ENCODE measurements at regions not wholly inside any gene's neighbourhood (a gene's known extent, or its start where the extent isn't known, plus 50 kb on each side); places are given as distances from the start of the nearest gene placed in this dataset.
"Not testable (repeated sequence)": the region's sequence is repeated elsewhere in the genome, so short reads cannot be mapped to it uniquely, and the experiment has no call there.

DNA sequence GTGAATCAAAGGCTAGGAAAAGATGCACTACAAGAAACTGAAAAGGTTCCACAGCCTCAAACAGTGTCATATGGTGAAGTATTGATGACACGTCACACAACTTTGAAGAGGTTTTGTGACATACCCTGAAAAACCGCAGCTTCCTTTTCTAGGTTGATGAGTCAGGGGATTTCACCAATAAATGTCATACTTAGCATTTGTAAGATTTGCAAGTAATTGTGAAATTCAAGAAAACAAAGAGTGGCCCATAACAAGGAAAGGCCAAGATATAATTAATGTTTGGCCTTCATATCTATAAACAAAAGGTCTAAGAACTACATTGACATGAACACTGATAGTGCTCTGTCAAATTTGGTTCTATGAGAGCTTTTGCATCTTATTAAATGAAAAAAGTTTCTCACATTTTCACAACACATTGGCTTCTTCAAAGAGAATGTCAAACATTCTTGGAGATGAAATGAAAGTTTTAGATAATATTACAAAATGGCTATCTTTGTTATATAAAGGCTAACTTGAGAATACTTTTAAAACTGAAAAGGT lies 62.0 kb upstream of the NAMPT start:
- intact Hi-C loops (cut with DNase I; ENCODE audit: low total_unique reads), result loop anchor here (2.0 kb wide), 1 partner anchor 32 kb away; no protein-coding TSS in a partner anchor
- H3K4me3 ChIP-seq (ENCODE audit: low read depth, poor library complexity, severe bottlenecking), result no peak overlapping the region
- peak in 1 of 2 donors; percentile 29 for DNase-seq (ENCODE audit: low spot score in 2 of 2)
- WGBS, 2 donors, result 55 to 66% methylated on average over 2 of the region's 2 CpGs
- no peak for TF ChIP-seq POLR2A (IDR thresholded peaks at IDR 0.05)
- TF ChIP-seq, protein P1, sequence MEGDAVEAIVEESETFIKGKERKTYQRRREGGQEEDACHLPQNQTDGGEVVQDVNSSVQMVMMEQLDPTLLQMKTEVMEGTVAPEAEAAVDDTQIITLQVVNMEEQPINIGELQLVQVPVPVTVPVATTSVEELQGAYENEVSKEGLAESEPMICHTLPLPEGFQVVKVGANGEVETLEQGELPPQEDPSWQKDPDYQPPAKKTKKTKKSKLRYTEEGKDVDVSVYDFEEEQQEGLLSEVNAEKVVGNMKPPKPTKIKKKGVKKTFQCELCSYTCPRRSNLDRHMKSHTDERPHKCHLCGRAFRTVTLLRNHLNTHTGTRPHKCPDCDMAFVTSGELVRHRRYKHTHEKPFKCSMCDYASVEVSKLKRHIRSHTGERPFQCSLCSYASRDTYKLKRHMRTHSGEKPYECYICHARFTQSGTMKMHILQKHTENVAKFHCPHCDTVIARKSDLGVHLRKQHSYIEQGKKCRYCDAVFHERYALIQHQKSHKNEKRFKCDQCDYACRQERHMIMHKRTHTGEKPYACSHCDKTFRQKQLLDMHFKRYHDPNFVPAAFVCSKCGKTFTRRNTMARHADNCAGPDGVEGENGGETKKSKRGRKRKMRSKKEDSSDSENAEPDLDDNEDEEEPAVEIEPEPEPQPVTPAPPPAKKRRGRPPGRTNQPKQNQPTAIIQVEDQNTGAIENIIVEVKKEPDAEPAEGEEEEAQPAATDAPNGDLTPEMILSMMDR (IDR thresholded peaks at IDR 0.05), result no peak

DNA sequence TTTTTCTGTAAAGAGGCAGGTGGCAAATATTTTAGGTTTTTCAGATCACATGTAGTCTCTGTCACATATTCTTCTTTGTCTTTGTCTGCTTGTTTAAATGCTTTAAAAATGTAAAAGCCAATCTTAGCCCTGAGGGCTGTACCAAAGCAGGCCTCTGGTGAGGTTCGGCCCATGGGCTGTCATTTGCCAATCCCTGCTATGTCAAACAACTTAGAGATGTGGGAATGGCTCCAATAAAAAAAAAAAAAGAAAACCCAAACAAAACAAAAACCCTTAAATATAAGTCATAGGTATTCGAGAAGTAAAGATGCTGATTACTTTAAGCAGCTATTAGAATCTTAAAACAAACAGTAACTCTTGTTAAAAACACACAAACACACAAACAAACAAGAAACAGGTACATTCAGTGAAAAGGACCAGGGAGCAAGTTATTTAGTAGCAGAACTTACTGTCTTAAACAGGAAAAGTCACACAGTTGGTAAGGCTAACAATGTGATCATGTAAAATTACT lies 61.4 kb upstream of the NAMPT start:
- no peak overlapping the region for H3K4me3 ChIP-seq (ENCODE audit: low read depth, poor library complexity, severe bottlenecking)
- intact Hi-C loops (cut with DNase I; ENCODE audit: low total_unique reads), result loop anchor here (2.0 kb wide), 1 partner anchor 31 kb away; no protein-coding TSS in a partner anchor
- WGBS, 2 donors, result 67 to 73% methylated on average over 2 of the region's 2 CpGs

GRCh38 chr7:106345421-106346166 lies 60.8 kb upstream of the NAMPT start:
- intact Hi-C loops (cut with DNase I; ENCODE audit: low total_unique reads), result loop anchor here (2.0 kb wide), 1 partner anchor 31 kb away; no protein-coding TSS in a partner anchor
- TF ChIP-seq, protein P1 (IDR thresholded peaks at IDR 0.05), result no peak
- no peak for TF ChIP-seq POLR2A (IDR thresholded peaks at IDR 0.05)
- WGBS, 2 donors, result 71 to 74% methylated on average over 2 of the region's 2 CpGs
- H3K4me3 ChIP-seq (ENCODE audit: low read depth, poor library complexity, severe bottlenecking), result no peak overlapping the region
- DNase-seq (ENCODE audit: low spot score in 2 of 2), result no peak

More for the DNA sequence above, 61.4 kb upstream of the NAMPT start:
- no peak for DNase-seq (ENCODE audit: low spot score in 2 of 2)
- TF ChIP-seq, protein P1 (IDR thresholded peaks at IDR 0.05), result no peak
- TF ChIP-seq POLR2A (IDR thresholded peaks at IDR 0.05), result no peak

DNA sequence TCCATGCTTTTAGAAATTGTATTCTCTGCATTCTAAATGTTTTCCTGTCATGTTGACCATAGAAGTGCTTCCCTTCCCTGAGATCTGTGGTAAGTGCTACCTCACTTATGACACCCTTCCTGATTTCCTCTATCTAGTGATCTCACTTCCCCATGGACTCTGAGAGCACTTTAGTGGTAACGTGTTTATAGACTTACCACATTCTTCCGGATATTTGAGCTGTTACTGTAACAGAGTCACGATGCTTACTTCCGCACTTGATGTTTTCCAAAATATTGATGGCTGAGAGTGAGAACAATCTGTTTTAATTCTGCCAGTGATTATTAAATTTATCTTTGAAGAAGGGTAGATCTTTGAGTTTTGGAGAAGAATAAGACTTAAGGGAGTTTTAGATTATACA lies 60.1 kb upstream of the NAMPT start:
- no peak for TF ChIP-seq POLR2A (IDR thresholded peaks at IDR 0.05)
- TF ChIP-seq, protein P1 (IDR thresholded peaks at IDR 0.05), result no peak
- H3K4me3 ChIP-seq (ENCODE audit: low read depth, poor library complexity, severe bottlenecking), result no peak overlapping the region
- intact Hi-C loops (cut with DNase I; ENCODE audit: low total_unique reads), result no loop called here
- WGBS, 2 donors, result 89 to 90% methylated on average over 4 of the region's 4 CpGs
- no peak for DNase-seq (ENCODE audit: low spot score in 2 of 2)

GRCh38 chr7:106344211-106344610 lies 59.4 kb upstream of the NAMPT start:
- intact Hi-C loops (cut with DNase I; ENCODE audit: low total_unique reads), result no loop called here
- TF ChIP-seq POLR2A (IDR thresholded peaks at IDR 0.05), result no peak
- TF ChIP-seq, protein P1 (IDR thresholded peaks at IDR 0.05), result no peak
- 79 to 89% methylated on average over 3 of the region's 3 CpGs for WGBS, 2 donors
- DNase-seq (ENCODE audit: low spot score in 2 of 2), result no peak
- no peak overlapping the region for H3K4me3 ChIP-seq (ENCODE audit: low read depth, poor library complexity, severe bottlenecking)

- DNase-seq (ENCODE audit: low spot score in 2 of 2); intact Hi-C loops (cut with DNase I; ENCODE audit: low total_unique reads); H3K4me3 ChIP-seq (ENCODE audit: low read depth, poor library complexity, severe bottlenecking): not testable (repeated sequence)
- WGBS, 2 donors, result 83 to 87% methylated on average over 3 of the region's 3 CpGs
Measured at GRCh38 chr7:106342049-106342448, 57.3 kb upstream of the NAMPT start.

DNA sequence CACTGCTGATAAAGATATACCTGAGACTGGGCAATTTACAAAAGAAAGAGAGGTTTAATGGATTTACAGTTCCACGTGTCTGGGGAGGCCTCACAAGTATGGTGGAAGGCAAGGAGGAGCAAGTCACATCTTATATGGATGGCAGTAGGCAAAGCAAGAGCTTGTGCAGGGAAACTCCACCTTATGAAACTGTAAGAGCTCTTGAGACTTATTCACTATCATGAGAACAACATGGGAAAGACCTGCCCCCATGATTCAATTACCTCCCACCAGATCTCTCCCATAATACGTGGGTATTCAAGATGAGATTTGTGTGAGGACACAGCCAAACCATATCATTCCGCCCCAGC lies 55.4 kb upstream of the NAMPT start:
- DNase-seq (ENCODE audit: low spot score in 2 of 2); intact Hi-C loops (cut with DNase I; ENCODE audit: low total_unique reads); H3K4me3 ChIP-seq (ENCODE audit: low read depth, poor library complexity, severe bottlenecking): not testable (repeated sequence)
- WGBS, 2 donors, result 80 to 82% methylated on average over 3 of the region's 3 CpGs
